HCEC 1CT (cell line): ENCODE measurements at regions not wholly inside any gene's neighbourhood (a gene's known extent, or its start where the extent isn't known, plus 50 kb on each side); places are given as distances from the start of the nearest gene placed in this dataset.

ENCODE experiments used
- DNase-seq: peaks from one replicate; pipeline ENCODE4 v3.0.0-alpha.2; 2017

GRCh38 chr6:747028-747427, 54.1 kb upstream of the EXOC2 start:
- DNase-seq = no peak

DNA sequence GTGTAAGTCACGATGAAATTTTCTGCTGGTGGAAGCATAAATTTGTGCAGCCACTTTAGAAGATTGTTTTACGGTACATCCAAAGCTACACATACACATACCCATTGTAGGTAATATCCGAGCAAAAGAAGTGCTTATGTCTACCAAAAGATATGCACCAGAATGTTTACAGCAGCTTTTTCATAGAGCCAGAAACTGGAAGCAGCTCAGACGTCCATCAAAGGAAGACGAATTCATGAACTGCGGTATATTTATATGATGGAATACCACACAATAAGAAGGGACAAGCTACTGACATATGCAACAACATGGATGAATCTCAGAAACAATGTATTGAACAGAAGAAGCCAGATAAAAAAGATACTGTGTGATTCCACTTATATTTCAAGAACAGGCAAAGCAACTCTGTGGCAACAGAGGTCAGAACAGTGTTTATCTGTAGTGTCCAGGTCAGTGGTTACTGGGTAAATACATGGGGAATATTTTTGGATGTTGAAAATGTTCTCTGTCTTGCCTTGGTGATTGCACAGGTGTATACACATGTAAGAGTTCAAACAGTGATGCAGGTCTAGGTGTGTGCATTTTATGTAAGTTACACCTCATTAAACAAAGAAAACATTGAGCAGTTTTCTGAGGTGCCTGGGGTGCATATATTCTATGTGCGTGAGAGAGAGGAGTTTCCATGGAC, 51.9 kb upstream of the EXOC2 start:
- DNase-seq = no peak

DNA sequence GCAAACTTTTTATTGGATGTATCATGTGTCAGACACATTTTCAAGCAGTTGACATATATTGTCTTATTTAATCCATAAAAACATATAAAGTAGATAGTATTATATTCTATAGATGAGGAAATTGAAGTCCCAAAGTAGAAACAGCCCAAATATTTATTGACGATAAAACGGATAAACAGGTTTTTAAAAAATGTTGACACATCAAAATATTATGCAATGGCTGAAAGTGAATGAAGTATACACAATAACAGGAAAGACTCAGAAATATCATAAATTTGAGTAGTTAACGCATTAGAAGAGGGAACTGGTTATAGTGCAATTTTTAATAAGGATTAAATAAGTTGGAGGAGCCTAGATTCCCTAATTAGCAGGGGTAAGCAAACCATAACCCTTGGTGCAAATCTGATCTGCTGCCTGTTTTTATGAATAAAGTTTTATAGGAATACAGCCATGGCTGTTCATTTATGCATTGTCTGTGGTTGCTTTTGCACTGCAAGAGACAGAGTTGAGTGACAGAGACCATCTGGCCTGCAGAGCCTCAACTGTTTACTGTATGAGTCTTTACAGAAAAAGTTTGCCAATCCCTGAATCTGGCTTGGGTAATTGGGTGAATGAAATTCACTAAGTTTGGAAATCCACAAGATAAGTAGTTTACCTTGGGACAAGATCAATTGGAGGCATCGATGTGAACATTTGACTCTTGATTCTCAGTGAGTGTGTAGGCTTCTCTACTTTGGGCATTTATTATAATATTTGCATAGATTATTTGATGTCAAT, 50.6 kb upstream of the EXOC2 start:
- DNase-seq = no peak
